ENCODE measurements at regions not wholly inside any gene's neighbourhood (a gene's known extent, or its start where the extent isn't known, plus 50 kb on each side); places are given as distances from the start of the nearest gene placed in this dataset. TPM values are rescaled to one million over a fixed set of nuclear protein-coding genes. Genes with fewer than 3 reads are reported as not detected.
"Not testable (repeated sequence)": the region's sequence is repeated elsewhere in the genome, so short reads cannot be mapped to it uniquely, and the experiment has no call there.

- ATAC-seq (no peak), DNase-seq (no peak)
- H3K36me3 ChIP-seq (replicated peaks in 1 of 2; ENCODE audit: insufficient read depth in 1 of 2, low read depth in 2 of 2) = no peaks in the 10 kb centered on the region
- no peak overlapping the region for H3K4me3 ChIP-seq
- no peak overlapping the region for H3K27ac ChIP-seq
- H3K27me3 ChIP-seq = no peaks in the 10 kb centered on the region
- intact Hi-C loops (cut with DNase I) = no loop called here
- H3K4me1 ChIP-seq = no peaks in the 10 kb centered on the region
- no peak for TF ChIP-seq POLR2A (IDR thresholded peaks at IDR 0.05)
- TF ChIP-seq, protein P1, sequence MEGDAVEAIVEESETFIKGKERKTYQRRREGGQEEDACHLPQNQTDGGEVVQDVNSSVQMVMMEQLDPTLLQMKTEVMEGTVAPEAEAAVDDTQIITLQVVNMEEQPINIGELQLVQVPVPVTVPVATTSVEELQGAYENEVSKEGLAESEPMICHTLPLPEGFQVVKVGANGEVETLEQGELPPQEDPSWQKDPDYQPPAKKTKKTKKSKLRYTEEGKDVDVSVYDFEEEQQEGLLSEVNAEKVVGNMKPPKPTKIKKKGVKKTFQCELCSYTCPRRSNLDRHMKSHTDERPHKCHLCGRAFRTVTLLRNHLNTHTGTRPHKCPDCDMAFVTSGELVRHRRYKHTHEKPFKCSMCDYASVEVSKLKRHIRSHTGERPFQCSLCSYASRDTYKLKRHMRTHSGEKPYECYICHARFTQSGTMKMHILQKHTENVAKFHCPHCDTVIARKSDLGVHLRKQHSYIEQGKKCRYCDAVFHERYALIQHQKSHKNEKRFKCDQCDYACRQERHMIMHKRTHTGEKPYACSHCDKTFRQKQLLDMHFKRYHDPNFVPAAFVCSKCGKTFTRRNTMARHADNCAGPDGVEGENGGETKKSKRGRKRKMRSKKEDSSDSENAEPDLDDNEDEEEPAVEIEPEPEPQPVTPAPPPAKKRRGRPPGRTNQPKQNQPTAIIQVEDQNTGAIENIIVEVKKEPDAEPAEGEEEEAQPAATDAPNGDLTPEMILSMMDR (IDR thresholded peaks at IDR 0.05) = no peak
- H3K9me3 ChIP-seq = no peaks in the 10 kb centered on the region
These were observed 73.5 kb upstream of the CXorf66 start for GRCh38 chrX:140038842-140039241.

- TF ChIP-seq POLR2A (IDR thresholded peaks at IDR 0.05) = no peak
- TF ChIP-seq, protein P1 (IDR thresholded peaks at IDR 0.05) = no peak
- no peaks in the 10 kb centered on the region for H3K4me1 ChIP-seq
- H3K27me3 ChIP-seq = no peaks in the 10 kb centered on the region
- ATAC-seq (no peak), DNase-seq (no peak)
- intact Hi-C loops (cut with DNase I) = no loop called here
- no peaks in the 10 kb centered on the region for H3K36me3 ChIP-seq (replicated peaks in 1 of 2; ENCODE audit: insufficient read depth in 1 of 2, low read depth in 2 of 2)
- no peaks in the 10 kb centered on the region for H3K9me3 ChIP-seq
- no peak overlapping the region for H3K4me3 ChIP-seq
- WGBS, 2 donors = 7 to 8% methylated on average over 4 of the region's 4 CpGs
- no peak overlapping the region for H3K27ac ChIP-seq
These were observed 69.6 kb upstream of the CXorf66 start for GRCh38 chrX:140034916-140035315.

DNA sequence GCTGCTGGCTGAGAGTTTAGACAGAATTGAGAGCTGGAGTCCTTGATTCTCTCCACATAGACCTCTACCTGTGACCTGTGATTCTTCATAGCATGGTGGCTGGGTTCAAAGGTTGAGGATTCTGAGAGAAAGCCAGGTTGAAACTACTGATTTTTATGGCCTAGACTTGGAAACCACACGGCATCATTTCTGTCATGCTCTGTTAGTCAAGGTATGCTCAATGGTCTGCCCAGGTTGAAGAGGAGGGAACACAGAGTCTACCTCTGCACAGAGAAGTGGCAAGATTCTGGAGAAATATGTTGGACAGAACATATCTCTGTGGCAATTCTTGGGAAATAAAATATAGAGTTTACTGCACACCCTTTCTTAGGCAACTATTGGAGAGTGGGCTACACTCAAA lies 57.2 kb upstream of the CXorf66 start:
- 50 to 100% methylated on average over 1 of the region's 1 CpG for WGBS, 2 donors
- intact Hi-C loops (cut with DNase I) = no loop called here
- ATAC-seq (no peak), DNase-seq (no peak)
- no peak overlapping the region for H3K27ac ChIP-seq
- H3K4me3 ChIP-seq = no peak overlapping the region
- H3K9me3 ChIP-seq = no peaks in the 10 kb centered on the region
- no peaks in the 10 kb centered on the region for H3K36me3 ChIP-seq (replicated peaks in 1 of 2; ENCODE audit: insufficient read depth in 1 of 2, low read depth in 2 of 2)
- TF ChIP-seq, protein P1 (IDR thresholded peaks at IDR 0.05) = no peak
- TF ChIP-seq POLR2A (IDR thresholded peaks at IDR 0.05) = no peak
- H3K27me3 ChIP-seq = no peaks in the 10 kb centered on the region
- H3K4me1 ChIP-seq = no peaks in the 10 kb centered on the region

DNA sequence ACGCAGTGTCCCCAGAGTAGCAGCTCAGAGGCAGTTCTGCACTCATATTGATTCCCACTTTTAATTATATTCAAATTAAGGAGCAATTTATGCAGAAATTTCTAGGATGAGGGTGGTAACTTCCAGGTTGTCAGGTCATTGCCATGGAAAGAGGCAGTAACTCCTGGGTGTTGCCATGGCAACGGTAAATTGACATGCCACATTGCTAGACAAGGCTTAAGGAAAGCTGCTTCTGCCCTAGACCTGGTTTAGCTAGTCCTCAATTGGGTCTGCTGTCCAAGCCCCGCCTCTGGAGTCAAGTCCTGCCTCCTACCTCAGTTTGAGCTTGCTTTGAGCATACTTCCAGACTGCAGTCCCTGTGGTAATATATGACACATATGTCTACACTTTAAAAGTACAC lies 53.8 kb upstream of the CXorf66 start:
- H3K36me3 ChIP-seq (replicated peaks in 1 of 2; ENCODE audit: insufficient read depth in 1 of 2, low read depth in 2 of 2); H3K4me1 ChIP-seq; H3K4me3 ChIP-seq; DNase-seq; intact Hi-C loops (cut with DNase I); H3K27me3 ChIP-seq; H3K27ac ChIP-seq; ATAC-seq; H3K9me3 ChIP-seq: not testable (repeated sequence)
- 50% methylated on average over 1 of the region's 3 CpGs; no CpG with 5 or more reads in 1 of the 2 donors for WGBS, 2 donors

Small RNA genes in the stretch of these regions (small RNA-seq; reads per million reads assigned to genes)
- not detected for gene RN7SL727P
